KMS-11 (cell line): ENCODE measurements at regions not wholly inside any gene's neighbourhood (a gene's known extent, or its start where the extent isn't known, plus 50 kb on each side); places are given as distances from the start of the nearest gene placed in this dataset.

Experiments
- H2AFZ ChIP-seq: fragments of 200-600 bp; sonication (generic); 2 replicates; pipeline ENCODE4 v1.6.1; 2016; ENCODE audit warnings: antibody characterized with exemption, mixed run types, low read depth
- H3K27ac ChIP-seq: fragments of 200-600 bp; sonication (generic); 2 replicates; pipeline ENCODE4 v1.6.1; 2016; ENCODE audit warnings: mild to moderate bottlenecking, mixed run types
- H3K27me3 ChIP-seq: fragments of 200-600 bp; sonication (generic); 2 replicates; pipeline ENCODE4 v1.6.1; 2017; ENCODE audit warnings: mild to moderate bottlenecking, low read depth, mixed run types, moderate library complexity; ENCODE audit not compliant: insufficient read depth
- H3K36me3 ChIP-seq: fragments of 200-600 bp; sonication (generic); 2 replicates; pipeline ENCODE4 v1.6.1; 2017; ENCODE audit warnings: mild to moderate bottlenecking, mixed run types; ENCODE audit not compliant: insufficient read depth
- H3K4me1 ChIP-seq: fragments of 200-600 bp; sonication (generic); 2 replicates; pipeline ENCODE4 v1.6.1; 2016; ENCODE audit warnings: mild to moderate bottlenecking, low read depth, mixed run types; ENCODE audit not compliant: poor library complexity, severe bottlenecking
- H3K4me2 ChIP-seq: fragments of 200-600 bp; sonication (generic); 2 replicates; pipeline ENCODE4 v1.7.0; 2016; ENCODE audit warnings: mild to moderate bottlenecking, mixed run types
- H3K4me3 ChIP-seq: fragments of 200-600 bp; sonication (generic); IDR thresholded peaks from 2 replicates; pipeline ENCODE4 v1.6.1; 2017; ENCODE audit warnings: low read depth, low read length, mixed read lengths; ENCODE audit not compliant: insufficient read depth
- H3K79me2 ChIP-seq: fragments of 200-600 bp; sonication (generic); 2 replicates; pipeline ENCODE4 v1.6.1; 2016; ENCODE audit warnings: low read depth, mixed run types; ENCODE audit not compliant: insufficient read depth
- H3K9ac ChIP-seq: fragments of 200-600 bp; sonication (generic); 2 replicates; pipeline ENCODE4 v1.6.1; 2016; ENCODE audit warnings: mild to moderate bottlenecking, mixed run types
- H4K20me1 ChIP-seq: fragments of 200-600 bp; sonication (generic); 2 replicates; pipeline ENCODE4 v1.6.1; 2016; ENCODE audit warnings: mild to moderate bottlenecking, mixed run types; ENCODE audit not compliant: insufficient read depth
- TF ChIP-seq, protein P1 (sequence below): fragments of 200-600 bp; sonication (generic); conservative IDR thresholded peaks from 2 replicates; pipeline ENCODE4 v1.6.1; 2017; ENCODE audit warnings: low read depth, mild to moderate bottlenecking, antibody characterized with exemption, low read length, moderate library complexity, mixed read lengths

DNA sequence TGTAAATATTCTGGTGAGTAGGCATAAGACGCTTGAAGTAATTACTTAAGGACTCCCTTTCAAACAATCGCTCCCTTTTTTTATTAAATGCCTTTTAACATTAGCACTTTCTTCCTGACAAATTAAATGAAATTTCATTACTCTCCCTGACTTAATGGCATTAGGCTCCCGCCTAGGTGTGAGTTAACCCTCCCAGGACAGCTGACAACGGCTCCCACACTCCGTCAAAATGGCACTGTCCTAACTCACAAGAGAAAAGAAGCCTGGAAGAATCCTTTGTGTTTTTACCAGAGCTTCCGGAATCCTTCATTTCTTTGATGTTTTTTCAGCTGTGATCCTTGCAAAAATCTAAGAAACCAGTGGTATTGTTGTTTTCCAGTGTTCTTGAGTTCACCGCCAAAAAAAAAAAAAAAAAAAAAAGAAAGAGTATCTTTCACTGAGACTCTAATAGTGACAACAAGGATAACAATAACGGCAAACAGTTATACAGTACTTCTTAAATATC lies 861.0 kb upstream of the NR2F2 start:
- H3K79me2 ChIP-seq: no peaks in the 10 kb centered on the region
- no peak overlapping the region for H3K27ac ChIP-seq
- no peak overlapping the region for H3K9ac ChIP-seq
- TF ChIP-seq, protein P1, sequence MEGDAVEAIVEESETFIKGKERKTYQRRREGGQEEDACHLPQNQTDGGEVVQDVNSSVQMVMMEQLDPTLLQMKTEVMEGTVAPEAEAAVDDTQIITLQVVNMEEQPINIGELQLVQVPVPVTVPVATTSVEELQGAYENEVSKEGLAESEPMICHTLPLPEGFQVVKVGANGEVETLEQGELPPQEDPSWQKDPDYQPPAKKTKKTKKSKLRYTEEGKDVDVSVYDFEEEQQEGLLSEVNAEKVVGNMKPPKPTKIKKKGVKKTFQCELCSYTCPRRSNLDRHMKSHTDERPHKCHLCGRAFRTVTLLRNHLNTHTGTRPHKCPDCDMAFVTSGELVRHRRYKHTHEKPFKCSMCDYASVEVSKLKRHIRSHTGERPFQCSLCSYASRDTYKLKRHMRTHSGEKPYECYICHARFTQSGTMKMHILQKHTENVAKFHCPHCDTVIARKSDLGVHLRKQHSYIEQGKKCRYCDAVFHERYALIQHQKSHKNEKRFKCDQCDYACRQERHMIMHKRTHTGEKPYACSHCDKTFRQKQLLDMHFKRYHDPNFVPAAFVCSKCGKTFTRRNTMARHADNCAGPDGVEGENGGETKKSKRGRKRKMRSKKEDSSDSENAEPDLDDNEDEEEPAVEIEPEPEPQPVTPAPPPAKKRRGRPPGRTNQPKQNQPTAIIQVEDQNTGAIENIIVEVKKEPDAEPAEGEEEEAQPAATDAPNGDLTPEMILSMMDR: no peak
- H4K20me1 ChIP-seq: no peaks in the 10 kb centered on the region
- no peak overlapping the region for H3K4me2 ChIP-seq
- no peak overlapping the region for H2AFZ ChIP-seq
- H3K36me3 ChIP-seq: no peaks in the 10 kb centered on the region
- no peak overlapping the region for H3K4me3 ChIP-seq
- no peaks in the 10 kb centered on the region for H3K4me1 ChIP-seq
- H3K27me3 ChIP-seq: no peaks in the 10 kb centered on the region

DNA sequence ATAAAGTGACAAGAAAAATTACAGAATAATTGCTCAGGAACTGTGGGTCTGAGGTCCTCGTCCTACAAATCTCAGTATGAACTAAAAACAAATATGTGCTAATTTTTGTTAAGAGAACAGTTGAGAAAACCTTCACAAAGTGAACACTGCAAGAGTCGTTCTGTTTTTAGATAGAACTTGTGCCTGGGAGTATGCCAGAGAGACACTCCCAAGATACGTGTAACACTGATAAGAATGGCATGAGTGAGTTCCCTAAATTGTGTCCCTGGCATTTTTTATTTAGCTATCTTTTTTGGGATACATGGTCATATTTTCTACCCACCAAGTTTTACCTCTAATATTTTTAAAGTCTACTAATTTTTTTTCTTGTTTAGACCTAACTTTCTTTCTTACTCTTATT lies 860.0 kb upstream of the NR2F2 start:
- Histone ChIP-seq H3K27me3 (no peaks in the 10 kb centered on the region), H3K36me3 (no peaks in the 10 kb centered on the region), H3K9ac (no peak overlapping the region), H4K20me1 (no peaks in the 10 kb centered on the region), H3K79me2 (no peaks in the 10 kb centered on the region), H3K4me2 (no peak overlapping the region), H3K4me1 (no peaks in the 10 kb centered on the region), H3K4me3 (no peak overlapping the region), H3K27ac (no peak overlapping the region), H2AFZ (no peak overlapping the region)
- TF ChIP-seq, protein P1: no peak

DNA sequence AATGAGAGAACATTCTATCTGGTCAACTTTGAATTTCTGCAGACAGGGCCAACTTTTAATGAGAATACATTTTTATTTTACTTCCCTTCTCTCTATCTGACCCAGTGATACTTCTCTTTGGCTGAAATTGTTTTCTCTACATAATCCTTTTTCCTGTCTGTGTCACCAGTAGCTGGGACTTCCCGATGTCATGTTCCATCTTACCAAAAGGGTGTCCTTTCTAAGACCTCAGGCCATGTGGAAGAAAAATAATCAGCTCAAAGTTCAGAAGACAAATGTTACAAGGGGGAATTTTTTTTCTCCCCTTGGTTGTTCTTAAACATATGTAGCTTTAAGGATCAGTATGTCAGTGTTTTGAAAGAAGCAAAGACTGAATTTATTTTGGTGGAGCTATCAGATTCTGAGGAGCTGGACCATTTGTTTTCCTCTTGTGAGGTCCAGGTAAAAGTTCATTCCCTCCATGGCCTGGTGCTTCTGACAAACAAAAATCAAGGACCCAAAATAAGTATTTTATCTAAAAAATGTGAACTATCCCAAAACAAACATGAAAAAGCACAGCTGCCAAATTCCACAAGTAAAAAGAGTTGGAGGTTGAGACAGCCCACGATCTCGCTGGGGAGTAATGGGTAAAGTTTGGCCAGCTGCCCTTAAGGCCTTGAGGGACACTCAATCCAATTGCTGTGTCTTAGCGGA lies 859.4 kb upstream of the NR2F2 start:
- Histone ChIP-seq H2AFZ (no peak overlapping the region), H3K27ac (no peak overlapping the region), H3K36me3 (no peaks in the 10 kb centered on the region), H3K4me3 (no peak overlapping the region), H3K9ac (no peak overlapping the region), H3K27me3 (no peaks in the 10 kb centered on the region), H3K79me2 (no peaks in the 10 kb centered on the region), H3K4me2 (no peak overlapping the region), H3K4me1 (no peaks in the 10 kb centered on the region), H4K20me1 (no peaks in the 10 kb centered on the region)
- TF ChIP-seq, protein P1: no peak

DNA sequence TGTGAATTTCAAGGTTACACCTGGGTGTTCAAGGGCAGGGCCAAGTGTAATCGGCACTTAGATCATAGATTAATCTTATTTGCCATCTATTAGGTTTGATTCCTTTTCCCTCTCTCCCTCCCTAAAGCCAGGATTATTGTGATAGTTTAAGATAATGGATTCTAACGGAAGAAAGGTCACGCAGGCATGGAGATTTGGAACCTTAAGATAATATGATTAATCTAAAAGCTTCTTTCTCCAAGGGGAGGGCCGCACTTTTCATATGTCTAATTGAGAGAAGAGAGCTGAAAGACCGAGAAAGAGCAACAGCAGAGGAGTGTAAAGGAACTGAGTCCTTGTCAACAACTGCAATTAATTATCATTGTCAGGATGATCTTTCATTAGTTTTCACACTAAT lies 858.8 kb upstream of the NR2F2 start:
- Histone ChIP-seq H3K4me2 (no peak overlapping the region), H4K20me1 (no peaks in the 10 kb centered on the region), H3K4me1 (no peaks in the 10 kb centered on the region), H3K9ac (no peak overlapping the region), H3K36me3 (no peaks in the 10 kb centered on the region), H3K79me2 (no peaks in the 10 kb centered on the region), H3K27me3 (no peaks in the 10 kb centered on the region), H2AFZ (no peak overlapping the region), H3K4me3 (no peak overlapping the region), H3K27ac (no peak overlapping the region)
- TF ChIP-seq, protein P1: no peak
